ENCODE measurements at regions not wholly inside any gene's neighbourhood (a gene's known extent, or its start where the extent isn't known, plus 50 kb on each side); places are given as distances from the start of the nearest gene placed in this dataset.
"Not testable (repeated sequence)": the region's sequence is repeated elsewhere in the genome, so short reads cannot be mapped to it uniquely, and the experiment has no call there.

DNA sequence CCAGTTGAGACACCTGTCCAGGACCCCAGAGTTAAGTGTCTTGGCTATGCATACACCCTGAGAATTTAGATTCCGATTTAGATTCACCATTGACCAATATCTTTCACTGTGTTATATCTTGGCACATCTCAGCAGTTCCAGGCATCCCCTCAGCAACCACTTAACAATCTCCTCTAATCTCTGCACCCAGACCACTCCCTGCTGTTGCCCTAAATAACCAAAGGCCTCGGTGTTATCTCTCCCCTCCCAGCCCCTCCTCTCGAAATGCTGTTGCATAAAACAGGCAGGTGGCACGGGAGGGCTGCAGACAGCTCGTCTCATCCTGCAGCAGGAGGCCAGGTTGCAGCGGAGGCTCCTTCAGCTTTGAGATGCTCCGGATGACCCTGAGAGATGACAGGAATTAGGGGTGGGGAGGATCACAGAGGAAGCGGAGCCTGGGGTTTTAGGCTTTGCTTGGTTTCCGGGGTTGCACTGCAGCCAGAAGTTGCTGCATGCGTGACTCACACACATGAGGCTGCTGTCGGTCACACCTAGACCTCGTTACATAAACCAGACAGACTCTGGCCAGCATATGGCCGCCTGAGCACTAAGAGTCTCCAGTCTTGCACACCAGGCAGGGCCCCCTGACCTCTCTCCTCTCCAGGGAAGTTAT is 210.3 kb upstream of the USP9Y start:
- Histone ChIP-seq H3K4me3 (no peak overlapping the region), H3K4me1 (replicated peaks in 1 of 2) (no peaks in the 10 kb centered on the region), H3K27ac (no peak overlapping the region)
- ATAC-seq (replicated peaks in 6 of 8), result peak in 2 of 8 experiments; percentile 99
- 0% methylated on average over 2 of the region's 13 CpGs; no CpG with 5 or more reads in 9 of the 10 experiments for WGBS, 10 experiments
- in situ Hi-C loops (cut with MboI; ENCODE audit: low pct_unique_long_range_greater_than_20kb in 2 of 9, low sequenced_read_pairs in 9 of 9, unreplicated experiment in 9 of 9), result loop anchor here in 1 of 9 experiments (25.0 kb wide), 1 partner anchor 122 kb away; no protein-coding TSS in a partner anchor

DNA sequence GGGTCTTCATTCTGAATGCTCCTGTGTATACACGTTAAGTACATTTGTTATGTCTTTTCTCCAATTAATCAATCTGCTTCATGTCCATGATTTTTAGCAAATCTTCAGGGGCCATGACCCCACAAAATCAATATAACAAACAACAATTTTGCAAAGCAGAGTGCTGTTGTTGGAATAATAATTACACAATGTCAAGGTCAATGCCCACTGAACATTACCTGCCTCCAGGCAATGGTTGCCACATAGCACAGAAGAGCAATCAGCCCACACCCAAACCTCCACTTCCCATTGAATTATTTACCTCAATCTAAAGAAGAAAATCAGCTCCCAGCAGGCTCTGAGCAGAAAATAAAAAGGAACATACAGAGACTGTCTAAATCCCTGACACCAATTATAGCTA is 208.8 kb upstream of the USP9Y start:
- ATAC-seq (replicated peaks in 6 of 8), result no peak
- Histone ChIP-seq H3K4me1 (replicated peaks in 1 of 2) (no peaks in the 10 kb centered on the region), H3K27ac (no peak overlapping the region), H3K4me3 (no peak overlapping the region)
- WGBS, 10 experiments, result 80 to 100% methylated on average over 1 of the region's 1 CpG; no CpG with 5 or more reads in 8 of the 10 experiments
- in situ Hi-C loops (cut with MboI; ENCODE audit: low pct_unique_long_range_greater_than_20kb in 2 of 9, low sequenced_read_pairs in 9 of 9, unreplicated experiment in 9 of 9), result loop anchor here in 1 of 9 experiments (25.0 kb wide), 1 partner anchor 120 kb away; no protein-coding TSS in a partner anchor

DNA sequence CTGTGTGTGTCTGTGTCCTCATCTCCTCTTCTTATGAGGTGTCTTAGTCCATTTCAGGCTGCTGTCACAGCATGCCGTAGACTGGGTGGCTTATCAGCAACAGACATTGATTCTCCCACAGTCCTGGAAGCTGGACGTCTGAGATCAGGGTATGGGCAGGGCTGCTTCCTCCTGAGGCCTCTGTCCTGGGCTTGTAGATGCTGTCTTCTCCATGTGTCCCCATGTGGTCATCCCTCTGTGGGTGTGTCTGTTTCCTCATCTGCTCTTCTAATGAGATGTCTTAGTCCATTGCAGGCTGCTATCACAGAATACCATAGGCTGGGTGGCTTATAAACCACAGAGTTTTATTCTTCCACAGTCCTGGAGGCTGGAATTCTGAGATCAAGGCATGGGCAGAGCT is 205.0 kb upstream of the USP9Y start:
- Histone ChIP-seq H3K27ac (no peak overlapping the region), H3K4me3 (no peak overlapping the region), H3K4me1 (replicated peaks in 1 of 2) (no peaks in the 10 kb centered on the region)
- no CpG with 5 or more reads among the region's 2 CpGs for WGBS, 10 experiments
- in situ Hi-C loops (cut with MboI; ENCODE audit: low pct_unique_long_range_greater_than_20kb in 2 of 9, low sequenced_read_pairs in 9 of 9, unreplicated experiment in 9 of 9), result loop anchor here in 1 of 9 experiments (25.0 kb wide), 1 partner anchor 116 kb away; no protein-coding TSS in a partner anchor
- ATAC-seq (replicated peaks in 6 of 8), result peak in 2 of 8 experiments; percentile 69 to 83

DNA sequence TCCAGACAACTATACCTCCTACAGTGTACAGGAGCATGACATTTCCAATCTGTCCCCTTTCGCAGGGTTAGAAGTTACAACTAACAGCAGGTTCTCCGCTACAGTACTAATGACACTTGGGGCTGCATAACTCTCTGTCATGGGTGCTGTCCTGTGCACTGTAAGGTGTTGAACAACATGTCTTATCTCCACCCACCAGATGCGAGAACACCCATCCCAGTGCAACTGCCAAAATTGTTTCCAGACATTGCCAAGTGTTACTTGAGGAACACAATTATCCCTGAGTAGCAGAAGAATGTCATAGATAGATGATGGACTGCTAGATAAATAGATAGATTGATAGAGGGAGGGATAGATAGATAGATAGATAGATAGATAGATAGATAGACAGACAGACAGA is 200.9 kb upstream of the USP9Y start:
- no peak for ATAC-seq (replicated peaks in 6 of 8)
- H3K27ac ChIP-seq, result no peak overlapping the region
- in situ Hi-C loops (cut with MboI; ENCODE audit: low pct_unique_long_range_greater_than_20kb in 2 of 9, low sequenced_read_pairs in 9 of 9, unreplicated experiment in 9 of 9), result no loop called here
- no peak overlapping the region for H3K4me3 ChIP-seq
- H3K4me1 ChIP-seq (replicated peaks in 1 of 2), result no peaks in the 10 kb centered on the region
- 47 to 100% methylated on average over 1 to 3 of the region's 3 CpGs; no CpG with 5 or more reads in 8 of the 10 experiments for WGBS, 10 experiments

DNA sequence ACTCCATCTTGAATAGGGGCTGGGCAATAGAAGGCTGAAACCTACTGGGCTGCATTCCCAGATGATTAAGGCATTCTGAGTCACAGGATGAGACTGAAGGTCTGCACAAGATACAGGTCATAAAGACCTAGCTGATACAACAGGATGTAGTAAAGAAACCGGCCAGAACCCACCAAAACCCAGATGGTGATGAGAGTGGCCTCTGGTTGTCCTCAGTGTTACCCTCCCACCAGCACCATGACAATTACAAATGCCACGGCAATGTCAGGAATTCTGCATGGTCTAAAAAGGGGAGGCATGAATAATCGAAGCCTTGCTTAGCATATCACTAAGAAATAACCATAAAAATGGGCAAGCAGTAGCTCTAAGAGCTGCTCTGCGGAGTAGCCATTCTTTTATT is 197.0 kb upstream of the USP9Y start:
- H3K4me1 ChIP-seq (replicated peaks in 1 of 2); in situ Hi-C loops (cut with MboI; ENCODE audit: low pct_unique_long_range_greater_than_20kb in 2 of 9, low sequenced_read_pairs in 9 of 9, unreplicated experiment in 9 of 9); H3K4me3 ChIP-seq; H3K27ac ChIP-seq: not testable (repeated sequence)
- peak in 5 of 8 experiments; percentile 53 to 92 (median 74) for ATAC-seq (replicated peaks in 6 of 8)
- WGBS, 10 experiments, result 50% methylated on average over 1 of the region's 4 CpGs; no CpG with 5 or more reads in 9 of the 10 experiments

DNA sequence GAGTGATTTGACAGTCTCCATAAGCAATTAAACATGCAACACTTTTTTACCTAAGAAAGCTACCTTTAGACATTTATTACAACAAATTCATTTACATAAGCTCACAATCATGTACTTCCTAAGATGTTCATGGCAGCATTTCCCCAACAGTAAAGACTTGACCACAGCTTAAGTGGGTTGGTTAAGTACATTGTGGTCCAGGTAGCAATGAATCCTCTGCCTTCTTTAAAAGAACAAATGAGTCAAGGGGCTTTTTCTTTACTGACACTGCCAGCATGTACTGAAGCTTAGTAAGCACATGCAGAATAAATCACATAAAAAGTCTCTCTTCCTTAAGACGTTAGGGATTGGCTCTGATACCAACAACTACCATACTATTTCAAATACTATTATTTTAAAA is 183.7 kb upstream of the USP9Y start:
- no peak for ATAC-seq (replicated peaks in 6 of 8)
- 20% methylated on average over 1 of the region's 1 CpG; no CpG with 5 or more reads in 9 of the 10 experiments for WGBS, 10 experiments
- in situ Hi-C loops (cut with MboI; ENCODE audit: low pct_unique_long_range_greater_than_20kb in 2 of 9, low sequenced_read_pairs in 9 of 9, unreplicated experiment in 9 of 9), result no loop called here
- Histone ChIP-seq H3K4me3 (no peak overlapping the region), H3K4me1 (replicated peaks in 1 of 2) (no peaks in the 10 kb centered on the region), H3K27ac (no peak overlapping the region)

DNA sequence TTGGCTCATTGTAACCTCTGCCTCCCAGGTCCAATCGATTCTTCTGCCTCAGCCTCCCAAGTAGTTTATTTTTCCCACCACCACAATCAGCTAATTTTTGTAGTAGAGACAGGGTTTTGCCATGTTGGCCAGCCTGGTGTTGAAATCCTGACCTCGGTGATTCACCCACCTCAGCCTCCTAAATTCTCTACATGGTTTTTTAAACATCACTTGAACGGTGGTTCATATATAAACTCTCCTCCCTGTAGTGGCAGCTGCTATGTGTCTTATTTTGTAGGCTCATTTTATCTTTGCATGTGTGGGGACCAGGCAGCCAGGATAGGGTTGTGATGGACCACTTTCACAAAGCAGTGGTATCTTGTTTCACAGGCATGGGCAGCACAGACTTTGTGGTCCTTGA is 175.8 kb upstream of the USP9Y start:
- no peak for ATAC-seq (replicated peaks in 6 of 8)
- WGBS, 10 experiments, result no CpG with 5 or more reads among the region's 3 CpGs
- Histone ChIP-seq H3K4me3 (no peak overlapping the region), H3K27ac (no peak overlapping the region), H3K4me1 (replicated peaks in 1 of 2) (no peaks in the 10 kb centered on the region)
- in situ Hi-C loops (cut with MboI; ENCODE audit: low pct_unique_long_range_greater_than_20kb in 2 of 9, low sequenced_read_pairs in 9 of 9, unreplicated experiment in 9 of 9), result no loop called here

DNA sequence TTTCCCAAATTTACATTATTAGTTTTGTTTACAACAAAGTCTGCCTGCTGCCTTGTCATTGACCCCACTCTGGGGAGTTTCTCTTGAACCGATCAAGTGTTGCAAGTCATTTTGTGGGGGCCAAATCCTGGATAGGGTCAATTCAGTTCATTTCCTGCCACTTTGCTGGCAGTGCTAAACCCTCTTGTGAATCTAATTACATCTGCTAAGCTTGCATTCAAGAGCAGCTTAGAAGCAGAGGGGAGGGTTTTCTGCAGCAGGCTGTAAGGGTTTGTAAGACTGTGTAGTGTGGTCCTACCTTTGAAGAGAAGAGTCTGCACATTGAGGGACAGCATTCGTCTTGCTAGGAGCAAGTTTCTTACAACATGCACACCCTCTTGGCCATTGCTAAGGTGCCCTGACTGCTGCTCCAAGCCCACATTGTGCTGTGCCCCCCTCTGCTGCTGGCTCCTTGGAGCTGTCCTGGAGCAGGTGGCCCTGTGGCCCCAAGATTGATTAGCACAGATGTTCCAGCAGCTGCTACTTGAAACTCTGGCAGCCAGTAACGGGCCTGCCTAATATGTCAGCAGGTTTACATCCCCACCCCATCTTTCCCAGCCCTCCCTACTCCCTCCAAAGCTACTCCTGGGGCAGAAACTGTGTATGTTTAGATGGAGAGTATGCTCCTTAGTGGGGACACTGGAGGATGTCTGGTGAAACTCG is 174.5 kb upstream of the USP9Y start:
- Histone ChIP-seq H3K4me3 (no peak overlapping the region), H3K27ac (no peak overlapping the region), H3K4me1 (replicated peaks in 1 of 2) (no peaks in the 10 kb centered on the region)
- in situ Hi-C loops (cut with MboI; ENCODE audit: low pct_unique_long_range_greater_than_20kb in 2 of 9, low sequenced_read_pairs in 9 of 9, unreplicated experiment in 9 of 9), result no loop called here
- no CpG with 5 or more reads among the region's 4 CpGs for WGBS, 10 experiments
- ATAC-seq (replicated peaks in 6 of 8), result no peak

DNA sequence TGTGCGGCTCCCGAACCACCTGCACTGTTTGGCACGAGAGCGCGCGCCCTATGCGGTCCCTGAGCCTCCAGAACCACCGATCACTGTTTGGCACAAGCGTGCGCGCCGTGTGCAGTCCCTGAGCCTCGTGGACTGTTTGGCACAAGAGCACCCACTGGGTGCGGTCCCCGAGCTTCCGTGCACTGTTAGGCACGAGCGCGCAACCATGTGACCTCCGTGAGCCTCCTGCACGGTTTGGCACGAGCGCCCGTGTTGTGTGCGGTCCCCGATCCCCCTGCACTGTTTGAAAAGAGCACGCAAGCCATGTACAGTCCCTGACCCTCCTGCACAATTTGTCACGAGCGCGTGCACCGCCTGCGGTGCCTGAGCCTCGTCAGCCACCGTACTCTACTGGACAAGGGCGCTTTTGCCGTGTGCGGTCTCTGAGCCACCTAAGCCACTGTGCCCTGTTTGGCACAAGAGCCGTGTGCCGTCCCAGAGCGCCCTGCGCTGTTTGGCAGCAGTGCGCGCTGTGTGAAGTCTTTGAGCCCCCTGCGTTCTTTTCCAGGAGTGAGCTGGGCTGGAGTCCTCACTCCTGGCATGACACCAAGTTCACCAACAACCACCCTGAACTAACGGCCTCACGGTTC is 163.7 kb upstream of the USP9Y start:
- no CpG with 5 or more reads among the region's 46 CpGs for WGBS, 10 experiments
- H3K27ac ChIP-seq, result no peak overlapping the region
- peak in 2 of 8 experiments; percentile 43 to 54 for ATAC-seq (replicated peaks in 6 of 8)
- no peaks in the 10 kb centered on the region for H3K4me1 ChIP-seq (replicated peaks in 1 of 2)
- in situ Hi-C loops (cut with MboI; ENCODE audit: low pct_unique_long_range_greater_than_20kb in 2 of 9, low sequenced_read_pairs in 9 of 9, unreplicated experiment in 9 of 9), result no loop called here
- no peak overlapping the region for H3K4me3 ChIP-seq

DNA sequence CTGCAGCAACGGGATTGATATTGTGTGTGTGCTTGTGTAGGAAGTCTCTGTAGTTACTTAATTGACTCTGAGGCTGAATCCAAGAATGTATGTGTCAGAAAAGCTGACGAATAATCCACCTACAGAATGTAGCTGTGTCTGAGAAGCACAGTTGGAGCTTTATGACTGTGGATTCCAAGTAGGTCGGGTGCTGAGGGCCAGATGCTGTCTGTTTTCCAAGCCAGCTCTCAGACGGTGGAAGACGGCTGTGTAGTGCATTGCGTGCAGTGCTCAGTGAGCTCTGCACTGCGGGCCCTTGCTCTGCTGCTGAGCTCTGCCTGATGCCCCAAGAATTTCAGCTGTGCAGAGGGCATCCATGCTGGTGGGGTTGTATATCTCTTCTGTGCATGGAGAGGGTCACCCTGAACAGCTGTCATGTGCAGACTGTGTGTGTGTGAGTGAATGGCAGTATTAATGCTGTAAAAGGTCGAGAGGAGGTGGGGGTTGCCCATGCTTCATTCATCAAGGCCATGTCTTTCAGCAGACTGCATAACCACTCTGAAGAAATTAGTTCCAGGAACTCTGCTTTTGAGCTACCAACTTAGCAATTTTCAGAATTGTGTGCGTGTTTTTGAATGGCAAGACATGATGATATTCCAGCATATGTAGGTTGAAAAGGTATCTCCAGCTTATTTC is 154.1 kb upstream of the USP9Y start:
- 36 to 100% (median 66%) methylated on average over 1 to 3 of the region's 9 CpGs; no CpG with 5 or more reads in 6 of the 10 experiments for WGBS, 10 experiments
- ATAC-seq (replicated peaks in 6 of 8), result no peak
- H3K4me1 ChIP-seq (replicated peaks in 1 of 2), result no peaks in the 10 kb centered on the region
- no peak overlapping the region for H3K27ac ChIP-seq
- in situ Hi-C loops (cut with MboI; ENCODE audit: low pct_unique_long_range_greater_than_20kb in 2 of 9, low sequenced_read_pairs in 9 of 9, unreplicated experiment in 9 of 9), result no loop called here
- no peak overlapping the region for H3K4me3 ChIP-seq

DNA sequence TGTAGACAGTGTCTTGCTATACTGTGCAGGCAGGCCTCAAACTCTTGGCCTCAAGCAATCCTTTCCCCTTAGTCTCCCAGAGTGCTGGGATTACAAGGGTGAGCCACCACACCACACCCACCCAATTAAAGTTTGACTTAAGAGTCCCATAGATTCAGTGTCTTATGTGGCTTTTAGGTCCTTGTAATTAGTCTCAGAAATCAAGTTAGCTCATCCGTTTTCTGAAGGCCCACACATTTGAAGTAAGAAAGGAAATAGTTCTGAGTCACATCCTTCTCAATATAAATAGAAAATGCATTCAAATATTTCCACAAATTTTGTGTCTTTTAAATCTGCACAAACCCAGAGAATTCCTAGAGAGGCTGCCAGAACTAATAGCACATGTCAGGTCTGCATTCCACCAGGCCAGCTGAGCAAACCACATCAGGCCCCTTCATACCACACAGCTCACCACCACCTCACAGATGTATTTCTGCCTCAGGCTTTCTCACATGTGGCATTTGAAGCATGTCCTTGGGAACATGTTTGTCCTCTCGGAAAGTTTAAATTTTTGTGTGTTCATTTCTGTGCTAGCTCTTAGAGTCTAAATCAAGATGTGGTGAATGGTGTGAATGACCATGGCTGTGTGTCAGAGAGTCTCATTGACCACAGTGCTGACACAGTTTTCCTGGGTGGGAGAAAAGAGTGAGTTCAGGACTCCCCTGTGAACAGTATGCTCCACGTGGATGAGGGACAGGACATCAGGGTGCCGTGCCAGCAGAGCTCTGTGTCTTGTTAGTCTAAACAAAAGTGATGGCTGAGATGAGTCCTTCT is 148.4 kb upstream of the USP9Y start:
- in situ Hi-C loops (cut with MboI; ENCODE audit: low pct_unique_long_range_greater_than_20kb in 2 of 9, low sequenced_read_pairs in 9 of 9, unreplicated experiment in 9 of 9), result no loop called here
- no peak overlapping the region for H3K4me3 ChIP-seq
- WGBS, 10 experiments, result 0 to 100% (median 40%) methylated on average over 1 of the region's 4 CpGs; no CpG with 5 or more reads in 7 of the 10 experiments
- ATAC-seq (replicated peaks in 6 of 8), result peak in 3 of 8 experiments; percentile 23 to 70 (median 56)
- H3K27ac ChIP-seq, result no peak overlapping the region
- H3K4me1 ChIP-seq (replicated peaks in 1 of 2), result no peaks in the 10 kb centered on the region

DNA sequence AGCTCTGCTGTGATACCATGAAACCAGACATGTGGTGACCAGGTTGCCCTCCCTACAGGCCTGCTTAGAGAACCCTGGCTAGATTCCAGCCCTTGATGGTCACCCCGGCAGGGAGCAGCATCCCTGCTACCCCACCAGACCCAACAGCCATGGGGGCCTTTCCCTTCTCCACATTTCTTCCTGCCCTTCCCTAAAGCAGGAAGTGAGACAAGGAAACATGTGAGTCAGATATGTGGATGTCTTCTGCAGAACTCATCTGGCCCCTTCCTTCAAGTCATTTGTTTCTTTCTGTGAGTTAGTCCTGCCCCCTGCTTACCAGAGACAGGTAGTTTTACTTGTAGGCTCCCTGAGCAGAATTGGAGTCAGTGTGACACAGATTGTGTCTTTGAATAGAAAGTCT is 147.1 kb upstream of the USP9Y start:
- WGBS, 10 experiments, result 83% methylated on average over 1 of the region's 1 CpG; no CpG with 5 or more reads in 9 of the 10 experiments
- ATAC-seq (replicated peaks in 6 of 8), result no peak
- no peak overlapping the region for H3K27ac ChIP-seq
- no peak overlapping the region for H3K4me3 ChIP-seq
- in situ Hi-C loops (cut with MboI; ENCODE audit: low pct_unique_long_range_greater_than_20kb in 2 of 9, low sequenced_read_pairs in 9 of 9, unreplicated experiment in 9 of 9), result no loop called here
- H3K4me1 ChIP-seq (replicated peaks in 1 of 2), result no peaks in the 10 kb centered on the region
